Esophagus squamous epithelium (tissue), 4 donors: ENCODE measurements at regions not wholly inside any gene's neighbourhood (a gene's known extent, or its start where the extent isn't known, plus 50 kb on each side); places are given as distances from the start of the nearest gene placed in this dataset.
"Not testable (repeated sequence)": the region's sequence is repeated elsewhere in the genome, so short reads cannot be mapped to it uniquely, and the experiment has no call there.

Source experiments
- CTCF ChIP-seq, 6 experiments: fragments of 450-650 bp in 4 of 6; fragments of 200-600 bp in 2 of 6; sonication (generic) in 2 of 6; IDR thresholded peaks; one replicate each; pipeline ENCODE4 v1.5.1; 2016 to 2019; ENCODE audit warnings: antibody characterized with exemption in 6 of 6, mild to moderate bottlenecking in 4 of 6, moderate library complexity in 4 of 6
- POLR2A ChIP-seq, 4 donors: fragments of 450-650 bp; IDR thresholded peaks; one replicate each; pipeline ENCODE4 v1.6.1; 2017; ENCODE audit warnings: antibody characterized with exemption in 4 of 4, mild to moderate bottlenecking in 4 of 4, moderate library complexity in 3 of 4

DNA sequence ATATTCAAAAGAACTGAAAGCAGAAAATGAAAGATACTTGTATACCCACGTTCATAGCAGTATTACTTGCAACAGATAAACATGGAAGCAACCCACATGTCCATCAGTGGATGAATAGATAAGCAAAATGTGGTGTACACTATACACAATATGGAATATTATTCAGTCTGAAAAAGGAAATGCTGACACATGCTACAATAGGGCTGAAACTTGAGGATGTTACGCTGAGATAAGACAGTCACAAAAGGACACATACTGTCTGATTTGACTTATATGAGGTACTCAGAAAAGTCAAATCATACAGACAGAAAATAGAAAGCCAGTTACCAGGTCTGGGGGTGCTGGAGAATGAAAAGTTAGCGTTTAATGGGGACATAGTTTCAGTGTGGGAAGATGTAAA lies 76.5 kb upstream of the FBXO28 start:
- not testable (repeated sequence) for TF ChIP-seq CTCF, POLR2A (IDR thresholded peaks at IDR 0.05)
